GM19328 (cell line): ENCODE measurements at regions not wholly inside any gene's neighbourhood (a gene's known extent, or its start where the extent isn't known, plus 50 kb on each side); places are given as distances from the start of the nearest gene placed in this dataset.

Experiments
- ATAC-seq: cut with Tn5 transposase; IDR thresholded peaks from one replicate; pipeline ENCODE4 v1.9.1; 2021; ENCODE audit warnings: mild to moderate bottlenecking, moderate library complexity; ENCODE audit not compliant: unreplicated experiment

DNA sequence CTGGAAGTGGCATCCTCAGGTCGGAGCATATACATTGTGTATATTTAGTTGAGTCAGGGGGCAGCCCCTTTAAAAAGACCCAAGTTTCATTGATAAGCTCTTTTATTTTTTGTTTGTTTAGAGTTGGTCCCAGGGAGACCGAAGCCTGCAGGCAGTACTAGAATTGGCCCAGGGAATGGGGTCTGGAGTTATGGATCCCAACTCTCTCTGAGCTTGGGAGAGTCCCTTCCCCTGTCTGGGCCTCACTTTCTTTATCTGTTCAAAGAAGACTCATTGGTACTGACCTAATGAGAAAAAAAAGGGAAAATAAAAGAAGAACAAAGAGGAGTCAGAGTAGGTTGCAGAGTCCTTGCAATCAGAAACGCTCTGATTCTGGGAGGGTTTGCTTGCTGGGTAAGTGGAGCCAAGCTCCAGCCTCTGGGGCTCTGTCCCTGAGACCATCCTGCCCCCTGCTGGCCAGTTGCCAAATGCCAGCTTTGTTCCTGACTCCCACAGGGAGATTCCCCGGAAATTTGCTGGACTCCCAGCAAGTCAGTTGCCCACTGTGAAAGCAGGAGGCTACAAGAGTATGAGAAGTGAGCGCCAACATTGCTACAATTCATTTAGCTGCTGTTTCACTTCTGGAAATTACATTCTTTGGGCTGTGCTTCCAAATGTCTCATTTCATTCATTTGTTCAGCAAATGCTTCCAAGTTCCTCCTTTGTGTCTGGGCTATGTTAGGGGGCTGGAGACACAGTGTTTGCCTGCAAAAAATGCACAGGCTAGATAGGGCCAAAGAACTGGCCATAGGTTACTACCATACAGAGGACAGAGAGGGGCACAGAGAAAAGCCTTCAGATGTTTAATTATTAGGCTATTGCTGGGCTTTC is 156.2 kb downstream of the MELK start:
- no peak for ATAC-seq

DNA sequence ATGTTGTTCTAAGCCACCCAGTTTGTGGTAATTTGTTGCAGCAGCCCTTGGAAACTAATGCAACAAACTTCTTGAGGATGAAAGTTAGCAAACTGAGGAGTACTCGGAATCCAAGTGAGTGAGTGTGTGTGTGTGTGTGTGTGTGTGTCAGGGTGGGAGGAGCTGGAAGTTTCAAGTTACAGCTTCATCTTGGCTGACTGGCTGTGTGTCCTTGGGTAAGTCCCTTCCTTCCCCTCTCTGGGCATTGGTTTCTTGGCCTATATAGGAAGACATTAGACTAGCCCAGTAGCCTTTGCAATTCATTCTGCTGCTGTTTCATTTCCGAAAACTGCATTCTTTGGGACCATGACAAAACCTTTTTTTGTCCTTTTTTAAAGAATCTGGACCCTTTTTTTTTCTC is 157.2 kb downstream of the MELK start:
- no peak for ATAC-seq

DNA sequence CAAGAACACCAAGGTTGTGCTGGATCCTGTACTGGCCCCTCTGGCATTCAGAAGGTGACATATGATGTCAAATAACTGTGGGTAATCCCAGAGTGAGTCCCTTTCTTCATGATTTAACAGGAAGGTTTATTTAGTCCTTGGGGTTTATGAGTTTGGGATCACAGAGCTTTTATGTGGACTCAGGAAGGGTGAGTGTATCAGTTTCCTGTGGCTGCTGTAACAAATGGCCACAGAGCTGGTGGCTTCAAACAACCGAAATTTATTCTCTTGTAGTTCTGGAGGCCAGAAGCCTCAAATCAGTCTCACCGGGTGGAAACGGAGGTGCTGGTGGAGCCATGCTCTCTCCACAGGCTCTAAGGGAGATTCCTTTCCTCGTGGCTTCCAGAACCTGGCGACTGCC is 157.7 kb downstream of the MELK start:
- ATAC-seq, result no peak

DNA sequence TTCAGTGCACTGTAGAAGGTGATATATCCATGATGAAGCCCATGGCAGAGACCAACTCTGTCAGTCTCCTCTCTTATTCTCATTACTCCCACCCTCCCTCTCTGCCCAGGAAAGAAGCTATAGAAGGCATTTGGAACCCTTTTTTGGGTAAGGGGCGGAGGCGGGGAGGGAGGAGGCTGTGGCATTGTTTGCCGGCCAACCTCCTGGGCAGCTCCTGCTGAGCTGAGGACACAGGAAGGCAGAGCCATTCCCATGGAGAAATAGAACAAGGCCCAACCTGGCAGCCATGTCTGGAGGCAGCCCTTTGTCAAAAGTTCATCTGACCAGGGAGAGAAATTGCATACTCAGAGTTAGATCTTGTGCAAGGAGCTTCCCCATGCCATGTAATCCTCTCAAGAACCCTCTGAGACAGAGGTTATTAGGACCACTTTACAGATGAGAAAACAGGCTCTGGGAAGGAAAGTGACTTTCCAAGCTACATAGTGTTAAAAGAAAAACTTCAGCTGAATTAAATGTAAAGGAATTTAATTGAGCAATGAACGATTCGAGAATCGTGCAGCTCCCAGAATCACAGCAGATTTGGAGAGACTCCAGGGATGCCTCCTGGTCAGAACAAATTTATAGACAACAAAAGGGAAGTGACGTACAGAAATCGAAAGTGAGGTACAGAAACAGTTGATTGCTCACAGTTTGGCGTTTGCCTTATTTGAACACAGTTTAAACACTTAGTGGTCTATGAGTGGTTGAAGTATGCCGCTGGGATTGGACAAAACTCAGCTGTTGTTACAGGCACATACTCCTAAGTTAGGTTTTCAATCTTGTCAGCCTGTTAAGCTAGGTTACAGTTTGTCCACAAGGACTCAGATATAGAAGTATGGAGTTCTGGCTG is 158.6 kb downstream of the MELK start:
- no peak for ATAC-seq

DNA sequence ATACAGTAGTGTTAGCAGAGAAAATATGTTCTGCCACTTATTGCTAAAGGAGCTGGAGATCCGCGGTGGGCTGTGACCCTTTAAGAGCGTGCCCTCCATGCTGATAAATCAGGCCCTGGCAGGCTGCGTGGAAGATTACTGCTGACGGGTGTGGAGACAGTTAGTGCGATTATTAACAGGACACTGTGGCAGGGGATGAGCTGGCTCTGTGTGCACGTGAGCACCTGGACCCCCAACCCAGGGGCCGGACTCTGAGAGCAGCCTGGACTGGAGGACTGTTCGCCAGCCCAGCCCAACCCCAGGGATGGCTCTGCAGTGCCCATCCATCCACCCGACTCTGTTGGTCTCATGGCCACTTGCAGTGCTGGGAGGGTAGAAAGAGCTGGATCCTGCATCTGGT is 162.0 kb downstream of the MELK start:
- ATAC-seq, result no peak

DNA sequence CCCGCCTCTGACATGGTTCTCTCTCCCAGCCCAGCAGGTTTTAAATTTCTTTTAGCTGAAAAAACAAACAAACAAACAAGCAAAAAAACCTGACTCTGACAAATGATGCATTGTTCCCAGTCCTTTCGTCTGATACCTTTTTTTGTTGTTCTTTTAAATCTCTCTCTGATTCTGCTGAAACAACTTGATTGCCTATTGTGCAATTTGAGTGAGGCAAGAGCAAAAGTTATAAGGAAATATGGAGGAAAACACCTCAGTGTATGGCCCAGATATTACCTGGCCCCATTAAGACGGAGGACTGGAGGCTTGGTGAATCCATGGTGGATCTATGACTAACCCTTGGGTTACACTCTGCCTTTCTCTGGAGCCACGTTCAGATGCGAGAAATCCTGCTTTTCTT is 164.0 kb downstream of the MELK start:
- ATAC-seq, result no peak

DNA sequence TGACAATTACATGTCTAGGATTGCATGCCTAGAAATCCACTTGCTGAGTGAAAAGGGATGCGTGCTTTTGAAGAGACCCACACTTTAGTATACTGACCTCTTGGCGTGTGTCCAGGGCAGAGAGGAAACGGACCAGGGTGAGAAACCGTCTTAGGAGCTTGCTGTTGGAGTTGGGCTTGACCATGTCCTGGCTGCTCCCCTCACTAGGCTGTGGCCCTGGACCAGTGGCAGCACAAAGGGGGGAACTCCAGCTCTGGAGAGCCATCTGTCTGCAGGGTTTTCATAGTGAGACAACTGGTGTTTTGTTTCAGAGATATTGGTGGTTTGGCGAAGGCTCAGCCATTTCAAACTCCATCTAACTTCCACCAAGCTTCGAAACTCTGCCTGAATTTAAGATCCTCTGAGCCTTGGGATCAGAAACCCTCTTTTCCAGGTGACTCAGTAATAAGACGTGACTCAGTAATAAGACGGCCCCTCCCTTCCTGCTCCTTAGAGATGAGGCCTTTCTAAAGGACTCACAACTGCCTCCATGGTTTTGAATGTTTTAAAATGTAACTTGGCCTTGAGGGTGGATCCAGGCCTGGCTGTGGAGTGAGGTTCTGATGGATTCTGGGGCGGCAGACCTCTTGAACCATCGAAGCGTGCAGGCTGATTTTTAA is 165.8 kb downstream of the MELK start:
- no peak for ATAC-seq

DNA sequence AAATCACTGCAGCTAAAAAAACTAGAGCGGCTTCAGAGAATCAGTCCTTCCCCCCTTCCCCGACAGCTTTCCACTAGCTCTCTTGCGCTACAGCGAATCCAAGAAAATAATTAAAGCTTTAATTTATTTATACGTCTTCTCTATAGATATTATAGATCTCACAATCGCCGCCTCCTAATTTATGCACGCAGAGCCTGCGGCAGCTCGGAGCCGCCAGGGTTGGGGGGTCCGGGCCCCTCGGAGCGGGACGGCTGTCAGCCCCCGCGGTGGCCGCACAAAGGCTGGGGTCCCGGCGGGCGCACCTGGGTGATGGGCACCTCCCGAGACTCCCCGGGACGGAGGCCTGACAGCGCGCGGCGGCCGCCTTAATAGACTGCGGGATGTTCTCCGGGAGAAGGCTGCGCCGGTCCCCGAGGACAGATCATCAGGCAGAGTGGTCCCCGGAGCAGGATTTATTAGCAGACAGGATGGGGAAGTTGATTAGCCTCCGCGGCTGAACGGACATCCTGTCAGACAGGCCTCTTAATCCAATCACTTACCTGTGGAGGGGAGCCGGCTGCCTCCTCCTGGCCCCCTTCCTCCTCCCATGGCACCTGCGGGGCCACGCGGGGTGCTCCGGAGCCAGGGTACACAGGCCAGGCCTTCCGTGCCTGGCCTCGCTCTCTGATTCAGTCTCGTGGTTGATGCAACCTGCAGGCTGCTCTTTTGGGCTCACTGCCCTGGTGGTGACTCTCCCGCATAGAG is 166.8 kb downstream of the MELK start:
- ATAC-seq, result no peak

DNA sequence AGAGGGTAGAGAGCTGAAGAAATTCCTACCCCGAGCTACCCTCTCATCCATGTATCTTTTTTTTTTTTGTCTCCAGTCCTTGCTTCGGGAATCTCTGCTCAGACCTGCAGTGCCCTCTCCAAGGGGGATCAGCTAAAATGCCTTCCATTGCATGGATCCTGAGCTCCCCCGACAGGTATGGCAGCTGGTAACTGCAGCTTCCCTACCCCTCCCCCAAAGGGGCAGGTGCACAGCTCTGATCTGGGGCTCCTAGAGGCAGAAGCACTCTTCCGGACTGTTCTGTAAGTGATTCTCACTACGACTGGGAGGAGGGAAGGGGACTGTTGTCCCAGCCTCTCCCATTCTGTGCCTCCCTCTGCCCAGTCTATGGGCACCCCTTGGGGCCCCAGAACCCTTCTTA is 169.6 kb downstream of the MELK start:
- ATAC-seq, result no peak

DNA sequence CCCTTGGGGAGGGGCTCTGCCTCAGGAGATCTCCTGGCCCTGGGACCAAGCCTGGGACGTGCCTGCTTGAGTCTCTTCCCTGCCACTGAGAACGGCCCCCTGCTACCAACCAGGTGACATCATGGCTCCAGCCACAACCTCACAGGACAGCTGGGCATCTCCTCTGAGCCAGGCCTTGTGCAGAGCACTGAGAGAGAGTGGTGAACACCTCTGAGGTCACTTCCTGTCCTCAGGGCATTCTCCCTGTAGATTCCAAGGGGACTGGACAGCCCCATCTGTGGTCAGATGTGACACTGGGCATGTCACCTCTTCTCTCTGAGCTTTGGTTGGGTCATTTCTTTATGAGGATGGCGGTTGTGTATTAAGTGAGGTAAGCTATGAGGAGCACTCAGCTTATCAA is 172.0 kb downstream of the MELK start:
- ATAC-seq, result no peak

DNA sequence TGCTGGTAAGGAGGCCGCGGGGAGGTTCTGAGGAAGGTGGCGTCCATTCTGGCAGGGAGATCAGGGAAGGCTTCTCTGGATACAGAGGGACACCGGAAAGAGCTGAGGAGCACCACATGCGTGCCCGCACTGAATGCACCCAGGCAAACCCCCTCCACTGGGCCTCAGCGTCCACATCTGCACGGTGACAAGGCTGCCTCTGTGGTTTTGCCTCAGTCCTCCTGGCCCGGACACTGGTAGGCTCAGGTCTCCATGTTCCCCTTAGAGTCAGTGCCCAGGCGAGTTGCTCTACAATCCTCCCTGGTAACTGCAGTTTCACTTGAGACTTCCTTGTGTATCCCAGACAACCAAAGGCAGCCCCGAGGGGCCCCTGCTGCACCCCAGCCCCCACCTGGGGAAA is 173.3 kb downstream of the MELK start:
- ATAC-seq, result no peak

DNA sequence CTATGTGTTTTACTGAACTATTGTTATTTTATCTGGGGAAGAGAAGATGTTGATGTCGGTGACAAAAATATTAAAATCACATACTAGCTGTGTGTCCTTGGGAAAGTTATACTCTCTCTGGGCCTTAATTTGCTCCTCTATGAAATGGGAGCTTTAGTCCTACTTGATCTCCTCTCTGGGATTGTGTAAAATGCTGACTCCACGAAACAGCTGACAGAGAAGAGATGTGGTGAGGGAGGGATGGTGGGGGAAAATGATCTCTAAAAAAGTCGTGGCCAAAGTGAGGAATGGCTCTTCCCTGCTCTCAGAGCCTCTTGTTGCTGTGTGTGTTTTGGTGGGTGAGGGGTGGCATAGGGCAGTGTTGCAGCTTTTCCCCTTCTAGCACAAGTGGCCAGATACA is 173.7 kb downstream of the MELK start:
- ATAC-seq, result no peak

DNA sequence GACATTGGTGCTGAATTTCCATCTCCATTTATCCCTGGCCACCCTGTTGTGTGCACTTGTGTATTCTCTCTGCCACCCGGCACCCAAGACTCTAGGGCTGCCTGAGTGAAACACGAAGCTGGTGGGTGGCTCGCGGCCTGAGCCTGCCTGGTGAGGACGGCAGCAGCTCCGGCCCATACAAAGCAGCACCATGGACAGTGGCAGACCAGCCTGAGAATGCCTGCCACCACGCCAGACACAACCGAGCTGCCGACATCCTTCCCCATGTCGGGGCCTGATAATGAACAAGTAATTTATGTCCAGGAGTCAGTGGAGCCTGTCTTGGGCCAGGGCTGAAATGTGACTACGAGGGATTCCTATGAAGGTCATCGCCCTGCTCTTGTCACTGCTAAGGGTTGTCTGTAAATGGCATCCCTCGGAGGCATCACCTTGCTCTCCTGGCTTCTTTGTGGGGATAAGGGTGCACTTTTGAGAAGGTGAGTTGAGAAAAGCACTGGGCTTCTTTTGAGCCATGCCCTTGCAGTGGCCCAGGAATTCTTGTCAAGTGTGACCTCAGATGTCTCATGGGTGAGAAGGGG is 175.7 kb downstream of the MELK start:
- no peak for ATAC-seq

DNA sequence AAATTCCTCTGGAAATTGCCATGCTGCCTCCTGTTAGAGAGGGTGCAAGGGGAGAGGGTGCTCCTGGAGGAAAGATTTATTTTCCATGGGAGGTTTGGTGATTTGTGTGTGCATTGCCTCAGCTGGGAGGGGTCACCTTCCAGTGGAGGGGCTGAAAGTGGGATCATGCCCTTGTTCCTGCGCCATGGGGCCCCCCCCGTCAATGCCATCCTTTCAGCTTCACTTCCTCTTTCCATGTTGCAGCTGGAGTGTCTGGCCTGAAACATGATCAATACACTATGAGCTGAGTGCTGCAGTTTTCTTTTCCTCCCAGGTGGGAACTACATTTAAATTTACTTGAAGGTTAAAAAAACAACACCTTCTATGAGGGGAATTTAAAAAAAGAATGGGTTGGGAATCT is 176.8 kb downstream of the MELK start:
- ATAC-seq, result no peak

DNA sequence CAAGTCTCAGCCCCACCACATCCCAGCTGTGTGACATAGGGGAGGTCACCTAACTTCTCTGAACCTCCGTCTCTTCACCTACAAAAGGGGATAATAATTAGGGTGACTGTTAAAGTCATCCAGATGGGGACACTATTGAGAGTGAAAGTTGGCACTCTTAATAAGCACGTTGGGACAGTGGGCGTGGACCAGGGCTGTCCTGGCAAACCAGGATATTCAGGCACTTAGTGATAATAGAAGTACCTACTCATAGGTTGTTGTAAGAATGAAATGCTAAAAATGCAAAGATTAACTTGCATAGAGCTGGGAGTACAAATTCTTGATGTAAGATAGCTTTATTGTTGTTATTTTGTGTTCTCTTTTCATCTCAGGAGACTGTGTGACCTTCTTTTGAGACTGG is 177.9 kb downstream of the MELK start:
- no peak for ATAC-seq

DNA sequence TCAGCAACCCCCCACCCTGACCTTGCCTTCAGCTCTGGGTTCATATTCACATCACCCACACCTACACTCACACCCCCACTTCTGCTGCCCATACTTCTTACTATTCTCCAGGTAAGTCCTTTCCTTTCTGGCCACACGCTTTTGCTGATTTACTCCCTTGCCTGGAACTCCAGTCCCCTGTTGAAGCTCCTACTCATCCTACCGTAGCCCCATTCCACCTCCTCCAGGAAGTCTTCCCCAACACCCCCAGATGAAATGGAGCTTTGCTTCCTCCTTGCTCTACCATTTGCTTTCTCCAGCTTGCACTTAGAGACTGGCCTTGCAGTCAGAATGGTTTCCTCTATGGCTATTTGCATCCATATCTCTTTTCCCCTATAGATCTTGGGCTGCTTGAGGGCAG is 182.3 kb downstream of the MELK start:
- no peak for ATAC-seq

DNA sequence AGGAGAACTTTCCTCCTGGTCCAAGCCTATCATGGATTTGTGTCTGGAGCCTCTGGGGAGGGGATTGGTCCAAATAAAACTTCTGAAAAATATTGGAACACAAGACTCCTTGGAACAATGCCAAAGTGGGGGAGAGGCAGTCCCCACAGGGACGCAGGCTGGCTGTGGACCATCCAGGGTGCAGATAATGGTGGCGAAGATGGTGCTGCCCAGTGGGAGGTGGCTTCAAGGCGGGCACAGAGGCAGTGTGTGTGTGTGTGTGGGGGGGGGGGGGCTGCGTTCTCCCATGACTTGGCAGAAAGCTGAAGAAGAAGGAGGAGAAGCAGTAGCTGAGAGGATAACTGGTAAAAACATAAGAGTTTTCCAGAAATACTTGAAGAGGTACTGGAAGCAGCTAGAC is 186.4 kb downstream of the MELK start:
- ATAC-seq, result no peak

DNA sequence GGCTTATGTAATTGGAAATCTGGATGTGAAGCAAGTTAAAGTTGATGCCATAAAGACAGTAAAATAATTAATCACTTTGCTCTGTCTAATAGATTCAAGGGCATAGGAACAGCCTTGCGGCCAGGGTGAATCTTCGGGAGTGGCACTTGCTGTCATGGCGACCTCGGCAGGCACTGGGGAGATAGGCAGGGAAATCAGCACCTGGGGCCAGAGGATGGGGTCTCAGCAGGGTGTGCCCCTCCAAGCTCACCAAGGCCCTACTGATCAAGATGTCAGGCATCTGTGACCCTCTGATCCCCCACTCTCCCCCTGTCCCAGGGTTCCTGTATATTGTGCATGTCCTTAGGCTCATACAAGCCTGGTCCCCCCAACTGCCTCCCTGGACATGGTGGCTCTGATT is 187.3 kb downstream of the MELK start:
- ATAC-seq, result no peak

DNA sequence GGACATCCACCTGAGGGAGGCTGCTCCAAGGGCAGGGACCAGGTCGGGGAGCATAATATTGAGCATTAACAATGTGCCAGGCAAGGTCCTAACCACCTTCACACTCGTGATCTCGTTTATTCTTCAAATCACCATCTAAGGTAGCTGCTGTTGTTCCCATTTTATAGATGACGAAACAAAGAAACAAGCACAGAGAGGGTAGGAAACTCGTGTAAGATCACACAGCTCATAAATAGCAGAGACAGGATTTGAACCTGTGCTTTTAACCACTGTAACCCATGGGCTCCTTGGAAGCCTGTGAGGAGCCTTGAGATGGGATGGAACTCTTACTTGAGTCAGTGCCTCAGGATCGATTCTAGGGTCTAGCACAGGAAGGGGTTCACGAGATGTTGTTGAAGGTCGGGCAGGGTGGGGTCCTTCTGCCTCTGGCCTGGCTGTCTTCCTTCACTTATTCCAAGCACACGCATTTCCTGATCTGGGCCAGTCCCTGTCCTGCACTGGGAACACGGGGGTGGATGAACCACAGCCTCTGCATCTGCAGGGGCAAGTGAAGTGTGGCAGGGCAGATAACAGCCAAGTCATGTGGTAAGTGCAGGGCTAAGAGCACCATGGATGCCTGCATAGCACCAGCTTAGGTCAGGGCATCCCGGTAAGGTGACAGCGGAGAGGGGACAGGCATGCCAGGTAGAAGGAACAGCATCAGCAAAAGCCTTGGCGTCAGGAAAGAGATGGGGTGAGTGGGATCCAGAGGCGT is 188.1 kb downstream of the MELK start:
- no peak for ATAC-seq

DNA sequence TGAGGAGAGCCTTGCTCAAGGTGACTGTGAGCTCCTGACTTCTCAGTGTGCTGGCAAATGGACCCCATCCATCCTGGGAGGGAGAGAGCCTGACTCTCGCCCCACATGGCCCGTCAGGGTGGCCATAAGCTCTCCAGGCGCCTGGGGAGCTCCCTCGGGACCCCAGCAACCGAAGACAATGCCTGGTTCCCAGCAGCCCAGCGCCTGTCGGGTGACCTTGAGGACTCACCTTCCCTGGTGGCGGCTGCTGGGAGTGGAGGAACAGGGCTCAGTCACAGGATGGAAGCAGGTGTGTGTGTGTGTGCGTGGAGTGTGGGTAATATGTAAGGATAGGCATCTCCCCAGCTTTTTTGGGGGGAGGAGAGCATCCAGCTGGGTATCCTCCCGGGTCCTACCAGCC is 190.3 kb downstream of the MELK start:
- ATAC-seq, result no peak
